ENCODE measurements at regions not wholly inside any gene's neighbourhood (a gene's known extent, or its start where the extent isn't known, plus 50 kb on each side); places are given as distances from the start of the nearest gene placed in this dataset.
A peak's percentile ranks its signal among the peaks of the same experiment; 100 is the strongest.

DNA sequence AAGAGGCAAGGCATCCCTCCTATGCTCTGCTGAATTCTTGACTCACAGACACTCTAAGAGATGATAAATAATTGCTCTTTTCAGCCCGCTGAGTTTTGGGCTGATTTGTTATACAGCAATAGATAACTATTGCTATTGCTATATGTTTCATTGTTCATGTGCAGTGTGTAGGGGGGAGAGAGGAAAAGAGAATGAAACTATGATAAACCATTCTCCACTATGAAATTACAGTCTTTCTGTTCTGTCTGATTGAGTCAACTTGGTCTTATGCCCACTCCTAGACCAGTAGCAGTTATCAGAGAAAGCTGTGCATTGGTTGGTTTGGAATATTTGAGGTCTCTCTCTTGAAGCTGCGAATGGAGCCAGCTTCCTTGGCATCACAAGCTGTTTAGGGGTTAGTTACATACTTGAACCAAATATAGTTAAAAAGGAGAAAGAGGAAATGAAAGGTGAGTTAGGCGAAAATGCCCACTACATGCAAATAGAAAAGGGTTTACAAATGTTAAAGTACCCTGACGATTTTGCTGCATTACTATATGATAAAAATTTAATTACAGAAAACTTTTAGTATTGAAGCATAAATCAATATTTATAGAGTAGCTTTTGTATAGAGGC is 136.3 kb upstream of the ACTBL2 start:
- no peak for DNase-seq (ENCODE audit: low spot score)

DNA sequence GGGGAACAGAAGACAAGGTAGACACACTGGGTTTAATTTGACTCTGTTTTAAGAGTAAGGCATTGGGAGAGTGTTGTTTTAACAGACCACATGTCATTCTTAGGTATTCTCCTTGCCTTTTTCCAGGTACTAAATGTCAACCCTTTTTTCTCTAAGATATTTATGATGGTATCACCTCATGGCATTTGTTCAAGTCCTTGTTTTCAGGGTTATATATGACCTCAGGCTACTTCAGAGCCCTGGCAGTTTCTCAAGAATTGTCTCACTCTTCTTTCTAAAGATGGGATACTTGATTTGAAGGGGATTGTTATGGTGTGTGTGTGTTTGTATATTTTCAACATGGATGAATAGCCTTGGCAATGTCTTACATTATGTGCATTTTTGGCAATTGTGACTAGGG is 131.1 kb upstream of the ACTBL2 start:
- no peak for DNase-seq (ENCODE audit: low spot score)

DNA sequence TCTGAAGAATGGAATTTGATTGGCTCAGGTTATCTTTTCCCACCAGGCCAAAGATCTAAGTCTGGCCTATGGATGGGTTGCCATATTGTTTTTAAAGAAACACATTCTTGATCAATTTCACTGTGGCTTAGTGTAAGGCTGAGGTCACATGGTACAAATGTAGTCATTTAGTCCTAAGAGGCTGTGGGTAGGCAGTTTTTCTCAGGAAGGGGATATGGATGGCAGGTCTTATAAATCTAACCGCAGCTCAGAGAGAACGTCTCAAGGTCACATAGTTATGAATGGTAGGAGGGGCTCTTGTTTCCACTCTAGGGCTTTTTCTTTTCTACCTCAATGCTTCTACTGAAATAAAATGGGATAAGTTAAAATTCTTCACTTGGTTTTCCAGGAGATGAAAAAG is 128.6 kb upstream of the ACTBL2 start:
- no peak for DNase-seq (ENCODE audit: low spot score)

DNA sequence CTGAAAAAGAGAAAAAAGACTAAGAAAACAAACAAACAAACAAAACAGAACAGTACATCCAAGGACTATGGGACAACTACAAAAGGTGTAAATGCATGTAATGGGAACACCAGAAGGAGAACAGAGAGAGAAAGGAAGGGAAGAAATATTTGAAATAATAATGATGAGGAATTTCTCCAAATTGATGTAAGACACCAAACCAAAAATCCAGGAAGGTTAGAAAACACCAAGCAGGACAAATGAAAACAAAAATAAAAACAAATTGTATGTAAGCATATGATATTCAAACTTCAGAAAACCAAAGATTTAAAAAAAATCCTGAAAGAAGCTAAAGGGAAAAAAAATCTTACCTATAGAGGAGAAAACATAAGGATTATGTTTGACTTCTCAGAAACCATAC is 125.9 kb upstream of the ACTBL2 start:
- DNase-seq (ENCODE audit: low spot score), result no peak

DNA sequence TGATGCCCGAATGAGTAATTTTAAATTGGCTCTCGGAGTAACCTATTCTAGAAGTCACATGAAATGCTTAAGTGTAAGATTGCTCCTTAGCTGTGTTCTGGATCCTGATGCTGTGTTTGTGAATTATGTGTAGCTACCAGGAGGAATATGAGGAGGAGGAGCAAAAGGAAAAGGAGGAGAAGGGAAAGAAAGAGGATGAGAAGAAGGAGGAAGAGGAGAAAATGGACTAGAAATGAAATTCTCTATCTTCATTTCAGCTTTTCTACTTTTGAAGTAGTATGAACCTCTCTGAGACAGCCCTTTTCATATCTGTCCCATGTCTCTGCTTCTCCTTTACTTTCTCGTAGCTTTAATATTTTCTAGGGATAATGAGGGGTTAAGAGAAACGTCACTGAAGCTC is 119.4 kb upstream of the ACTBL2 start:
- no peak for DNase-seq (ENCODE audit: low spot score)

DNA sequence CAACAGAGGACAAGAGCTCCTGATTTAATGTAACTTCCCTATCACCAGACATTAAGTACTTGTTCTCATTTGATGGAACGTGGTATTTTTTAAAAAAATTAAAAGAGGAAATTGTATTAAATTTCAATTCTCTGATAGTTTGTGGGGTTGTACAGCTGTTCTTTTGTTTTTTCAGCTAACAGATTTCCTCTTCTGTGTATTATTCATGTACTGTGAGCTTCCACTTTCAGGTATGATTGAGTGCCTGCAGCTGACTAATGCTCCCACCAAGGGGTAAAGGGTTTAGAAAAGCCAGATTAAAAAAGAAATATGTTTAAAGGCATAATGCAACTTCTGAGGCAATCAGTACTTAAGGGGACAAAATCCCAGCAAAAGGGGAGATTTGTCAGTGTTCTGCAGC is 117.7 kb upstream of the ACTBL2 start:
- no peak for DNase-seq (ENCODE audit: low spot score)

DNA sequence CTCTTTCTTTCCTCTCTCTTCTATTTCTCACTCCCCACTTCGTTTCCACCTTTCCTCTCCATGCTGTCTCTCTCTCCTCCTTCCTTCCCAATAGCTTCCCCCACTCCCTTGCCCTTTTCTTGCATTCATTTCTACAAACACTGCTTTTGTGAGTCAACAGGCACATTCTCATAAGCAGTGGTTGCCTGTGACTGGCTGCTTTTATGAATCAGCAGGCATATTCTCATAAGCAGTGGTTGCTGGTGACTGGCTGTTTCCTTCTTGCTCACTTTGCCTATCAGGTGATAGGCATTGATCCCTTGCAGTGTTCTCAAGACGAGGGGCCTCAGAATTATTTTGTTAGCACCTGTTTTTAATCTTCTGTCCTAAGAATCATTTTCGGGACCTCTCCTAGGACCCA is 116.1 kb upstream of the ACTBL2 start:
- peak; percentile 43 for DNase-seq (ENCODE audit: low spot score)

DNA sequence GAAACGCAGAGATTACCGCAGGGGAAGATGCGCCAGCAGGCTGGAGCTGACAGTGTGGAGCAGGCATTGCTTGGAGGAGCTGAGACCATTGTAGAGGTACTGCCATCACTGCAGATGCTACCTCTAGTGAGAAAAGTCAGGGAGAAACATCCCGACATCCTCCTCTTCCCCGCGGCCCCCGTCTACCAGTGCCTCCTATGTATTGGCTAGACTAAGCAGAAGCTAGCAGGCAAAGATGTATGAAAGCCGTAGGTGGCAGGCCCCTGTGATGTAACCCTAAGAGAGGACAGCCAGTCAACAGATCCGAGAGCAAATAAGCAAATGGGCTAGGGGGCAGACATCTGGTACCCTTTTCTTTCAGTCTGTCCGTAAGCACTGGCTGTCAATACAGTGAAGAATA is 115.5 kb upstream of the ACTBL2 start:
- no peak for DNase-seq (ENCODE audit: low spot score)

DNA sequence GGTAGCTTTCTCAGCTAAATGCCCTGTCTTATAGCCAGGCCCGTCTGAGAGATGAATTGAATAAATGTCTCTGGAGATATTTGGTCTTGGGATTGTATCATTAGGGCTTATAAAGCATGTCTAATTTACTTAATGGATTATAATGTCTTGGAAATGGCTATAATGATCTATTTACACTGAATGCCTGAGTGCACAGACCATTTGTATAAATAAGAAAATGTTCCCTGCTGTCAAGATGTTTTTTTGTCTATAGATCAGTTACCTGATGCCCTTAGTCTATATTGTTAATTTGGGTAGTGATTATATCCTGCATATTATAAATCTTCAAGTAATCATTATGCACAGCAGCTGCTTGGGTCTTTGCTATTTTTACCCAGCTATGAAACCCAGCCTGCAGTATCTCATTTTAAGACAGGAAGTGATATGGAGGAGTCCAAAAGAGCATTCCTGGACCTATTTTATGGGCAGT is 112.9 kb upstream of the ACTBL2 start:
- DNase-seq (ENCODE audit: low spot score), result no peak

DNA sequence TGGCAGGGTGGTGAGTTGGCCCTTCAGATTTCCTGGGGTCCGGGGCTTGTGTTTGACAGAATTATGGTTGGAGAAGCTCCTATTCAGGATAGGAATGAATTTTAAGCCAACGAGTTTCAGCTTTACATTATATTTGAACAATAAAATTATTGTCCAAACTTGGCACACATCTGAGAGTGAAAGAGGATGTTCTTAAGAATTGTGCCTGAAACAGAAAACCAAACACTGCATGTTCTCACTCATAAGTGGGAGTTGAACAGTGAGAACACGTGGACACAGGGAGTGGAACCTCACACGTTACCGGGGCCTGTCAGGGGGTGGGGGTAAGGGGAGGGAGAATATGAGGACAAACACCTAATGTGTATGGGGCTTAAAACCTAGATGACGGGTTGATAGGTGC is 111.8 kb upstream of the ACTBL2 start:
- DNase-seq (ENCODE audit: low spot score), result no peak

DNA sequence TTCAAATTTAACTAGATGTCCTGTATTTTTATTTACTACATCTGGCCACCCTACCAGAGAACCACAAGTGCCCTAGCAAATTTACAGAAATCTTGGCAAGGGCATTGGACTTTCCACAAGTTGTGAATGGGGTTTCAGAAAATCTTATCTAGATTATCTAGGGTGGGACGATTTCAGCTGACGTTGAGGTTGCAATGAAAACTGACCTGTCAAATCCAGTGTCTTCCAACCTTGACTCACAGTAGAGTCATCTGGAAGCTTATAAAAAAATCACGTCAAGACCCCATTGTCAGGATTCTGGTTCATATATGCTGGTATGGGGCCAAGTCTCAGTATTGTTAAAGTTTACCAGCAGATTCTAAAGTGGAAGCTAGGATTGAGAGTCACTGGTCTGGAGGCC is 109.6 kb upstream of the ACTBL2 start:
- no peak for DNase-seq (ENCODE audit: low spot score)

DNA sequence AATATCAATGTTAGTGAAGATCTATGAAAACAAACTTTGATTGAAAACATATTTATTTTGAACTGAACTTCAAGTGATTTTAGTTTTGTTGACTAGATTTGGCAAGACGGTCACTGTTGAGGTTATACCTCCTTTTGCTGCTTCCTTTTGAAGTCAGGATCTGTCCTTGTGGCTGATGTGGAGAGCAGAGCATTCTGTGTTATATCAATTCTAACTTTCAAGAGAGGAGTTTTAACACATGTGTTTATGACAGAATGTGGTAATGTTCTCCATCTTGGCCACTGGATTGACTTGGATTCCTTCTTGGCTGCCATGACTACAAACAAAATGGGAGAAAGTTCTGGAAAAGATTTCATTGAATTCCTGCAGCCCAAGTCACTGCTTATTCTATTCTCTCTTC is 104.0 kb upstream of the ACTBL2 start:
- no peak for DNase-seq (ENCODE audit: low spot score)

DNA sequence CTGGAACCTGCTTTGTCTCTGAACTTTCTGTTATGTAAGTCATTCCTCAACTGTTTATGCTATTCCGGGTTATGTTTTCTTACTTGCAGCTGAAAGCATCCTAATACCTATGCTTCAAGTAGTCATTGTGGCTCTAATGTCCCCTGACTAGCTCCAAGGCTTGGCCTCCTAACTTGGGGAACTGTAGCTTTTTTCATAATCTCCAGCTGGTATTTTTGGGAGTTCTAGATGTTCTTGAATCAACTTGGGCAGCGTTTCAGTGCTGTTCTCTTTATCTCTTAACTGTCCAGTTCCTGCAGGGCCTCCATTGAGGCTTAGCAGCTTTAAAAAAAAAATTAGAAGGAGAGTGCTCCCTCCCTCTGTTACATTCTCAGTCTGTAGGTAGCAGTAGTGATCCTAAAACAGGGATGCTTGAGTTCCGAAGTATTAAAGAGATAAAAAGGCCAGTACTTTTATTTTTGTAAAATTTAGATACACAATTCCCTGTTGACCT is 100.0 kb upstream of the ACTBL2 start:
- no peak for DNase-seq (ENCODE audit: low spot score)

DNA sequence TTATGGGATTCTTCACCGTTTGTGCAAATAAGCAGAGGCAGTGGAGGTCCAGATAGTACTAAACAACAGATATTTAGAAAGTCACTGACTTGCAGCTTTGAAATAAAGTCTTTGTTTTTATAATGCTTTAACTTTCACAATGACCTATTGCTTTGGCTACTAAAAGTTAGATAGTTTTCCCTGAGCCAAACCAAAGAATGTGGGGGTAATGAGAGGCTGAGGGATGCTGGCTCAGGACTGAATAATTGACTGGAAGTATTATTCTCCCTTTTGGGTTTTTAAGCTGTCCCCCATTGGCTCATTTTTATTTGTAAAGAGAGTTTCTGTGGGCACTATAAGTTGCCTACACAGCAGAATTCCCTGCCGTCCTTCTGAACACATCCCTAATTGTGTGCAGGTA is 99.2 kb upstream of the ACTBL2 start:
- DNase-seq (ENCODE audit: low spot score), result no peak

DNA sequence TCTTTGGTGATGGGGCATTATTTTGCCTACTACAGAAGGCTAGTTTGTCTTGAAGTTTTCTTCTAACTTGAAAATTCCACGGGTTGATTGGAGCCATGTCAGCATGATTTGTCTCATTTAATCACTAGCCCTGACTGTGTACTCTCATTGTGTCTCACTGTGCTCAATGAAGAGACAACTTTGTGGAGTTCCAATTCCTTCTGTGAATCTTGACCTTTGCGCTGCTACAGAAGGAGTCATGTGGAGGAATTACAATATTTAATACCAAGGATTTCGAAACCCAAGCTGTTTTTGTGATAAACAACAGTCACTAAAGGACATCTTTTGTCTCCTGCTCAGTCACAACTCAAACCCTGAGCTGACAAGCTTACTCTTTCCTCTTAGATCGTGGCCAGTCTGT is 98.6 kb upstream of the ACTBL2 start:
- DNase-seq (ENCODE audit: low spot score), result no peak

DNA sequence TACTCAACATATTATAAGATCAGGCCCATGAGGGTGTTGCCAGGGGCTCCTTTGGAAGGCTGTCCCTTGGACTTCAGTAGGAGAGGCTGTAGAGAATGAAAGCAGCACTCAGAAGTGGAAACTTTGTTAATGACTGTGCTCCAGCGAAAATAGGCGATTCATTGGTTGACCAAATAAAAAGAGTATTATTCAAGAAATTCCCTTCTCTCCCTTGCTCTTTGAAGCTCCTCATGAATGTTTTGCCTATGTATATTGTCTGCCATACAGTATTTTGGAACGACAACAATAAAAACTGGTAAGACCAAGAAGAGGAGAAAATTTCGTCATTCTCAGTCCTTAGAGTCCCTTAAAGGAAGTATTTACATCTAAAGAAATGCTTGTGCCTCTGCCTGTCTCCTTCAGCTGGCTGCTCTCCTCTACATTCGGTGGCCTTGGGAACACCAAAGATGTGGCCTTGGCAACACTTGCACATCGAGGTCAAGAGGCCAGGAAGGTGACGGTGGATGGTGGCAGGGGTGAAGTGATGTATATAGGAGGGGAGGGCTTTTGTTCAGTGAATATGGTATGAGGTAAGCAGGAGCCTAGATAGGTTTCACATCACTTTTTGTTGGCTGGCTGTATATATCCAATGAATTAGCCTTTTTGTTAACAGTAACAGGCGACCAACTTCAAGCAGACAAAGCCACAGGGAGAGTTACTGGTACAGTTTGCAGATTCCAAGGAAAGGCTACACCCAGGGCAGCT is 95.0 kb upstream of the ACTBL2 start:
- DNase-seq (ENCODE audit: low spot score), result no peak

DNA sequence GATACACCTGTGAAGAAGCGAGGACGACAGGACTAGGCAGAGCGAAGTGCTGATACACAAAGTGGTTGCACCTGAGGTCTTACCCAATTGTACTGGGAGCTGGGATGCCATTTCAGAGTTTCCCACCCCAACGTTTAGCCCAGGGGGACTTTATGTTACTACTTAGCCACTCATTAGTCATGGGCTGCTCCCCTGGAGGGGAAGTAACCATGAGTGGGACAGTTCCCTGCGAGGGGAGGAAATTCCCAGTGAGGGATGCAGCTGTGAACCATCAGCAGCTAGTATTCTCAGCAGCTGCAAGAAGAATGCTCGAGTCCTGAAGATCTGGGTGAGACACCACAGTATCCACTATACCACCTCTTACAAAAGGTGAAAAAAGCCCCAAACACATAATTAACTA is 93.7 kb upstream of the ACTBL2 start:
- DNase-seq (ENCODE audit: low spot score), result no peak

DNA sequence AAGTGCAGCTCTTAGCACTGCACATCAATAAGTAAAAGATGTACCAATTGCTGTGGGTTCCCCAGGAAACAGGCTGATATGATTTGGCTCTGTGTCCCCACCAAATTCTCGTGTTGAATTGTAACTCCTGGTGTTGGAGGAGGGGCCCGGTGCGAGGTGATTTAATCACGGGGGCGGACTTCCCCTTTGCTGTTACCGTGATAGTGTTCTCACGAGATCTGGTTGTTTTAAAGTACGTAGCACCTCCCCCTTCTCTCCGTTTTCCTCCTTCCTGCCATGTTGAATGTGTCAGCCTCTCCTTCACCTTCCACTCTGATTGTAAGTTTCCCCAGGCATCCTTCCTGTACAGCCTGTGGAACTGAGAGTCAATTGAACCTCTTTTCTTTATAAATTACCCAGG is 93.2 kb upstream of the ACTBL2 start:
- DNase-seq (ENCODE audit: low spot score), result no peak

DNA sequence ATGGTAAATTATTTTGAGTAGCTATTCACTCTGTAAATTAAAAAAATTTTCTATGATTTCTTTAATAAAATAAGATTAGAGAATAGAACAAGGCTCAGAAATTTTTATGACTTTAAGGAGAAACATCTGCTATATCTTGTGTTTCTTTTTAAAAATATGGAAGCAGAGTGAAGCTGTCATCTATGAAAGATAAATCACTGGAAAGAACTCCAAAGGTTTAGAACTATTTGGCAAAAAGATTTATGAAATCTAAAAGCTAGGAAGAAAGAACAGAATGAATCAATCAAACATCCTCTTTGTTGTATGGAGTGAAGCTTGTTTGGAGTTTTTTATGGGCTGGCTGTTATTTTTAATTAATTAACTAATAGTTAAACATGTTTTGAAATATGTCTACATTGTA is 89.8 kb upstream of the ACTBL2 start:
- DNase-seq (ENCODE audit: low spot score), result no peak

DNA sequence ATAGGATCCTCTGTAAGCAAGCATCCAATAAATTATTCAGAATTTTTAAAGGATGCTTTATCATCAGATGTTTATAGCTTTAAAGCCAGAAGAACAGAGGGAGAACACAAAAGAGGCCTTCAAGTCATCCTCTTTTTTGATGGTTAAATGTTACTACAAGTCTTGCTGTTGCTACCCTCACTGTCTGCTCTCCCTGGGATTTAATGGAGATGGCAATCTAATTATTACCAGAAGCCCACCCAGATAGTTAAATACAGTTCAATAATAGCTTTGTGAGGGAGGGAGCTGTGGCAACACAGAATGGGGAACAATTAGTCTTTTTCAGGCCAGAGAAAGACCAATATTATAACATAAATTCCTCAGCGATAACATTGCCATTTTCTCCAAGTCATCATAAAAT is 87.0 kb upstream of the ACTBL2 start:
- no peak for DNase-seq (ENCODE audit: low spot score)

DNA sequence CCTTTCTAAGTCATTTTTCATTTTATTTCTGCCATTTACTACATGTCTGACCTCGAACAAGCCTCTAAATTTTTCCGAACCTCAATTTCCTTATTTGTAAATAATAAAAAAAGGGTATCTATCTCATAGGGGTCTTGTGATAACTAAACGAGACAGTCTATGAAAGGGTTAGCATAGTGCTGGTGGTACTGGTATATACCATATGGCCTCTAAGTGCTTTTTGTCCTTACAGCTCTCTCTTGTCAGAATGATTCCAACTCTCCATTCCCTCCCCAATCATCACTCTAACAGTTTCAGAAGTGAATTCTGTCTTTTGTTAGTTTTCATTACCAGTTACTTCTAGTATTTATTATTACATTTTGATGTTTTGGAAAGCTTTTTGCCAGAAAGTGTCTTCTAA is 85.5 kb upstream of the ACTBL2 start:
- DNase-seq (ENCODE audit: low spot score), result no peak

DNA sequence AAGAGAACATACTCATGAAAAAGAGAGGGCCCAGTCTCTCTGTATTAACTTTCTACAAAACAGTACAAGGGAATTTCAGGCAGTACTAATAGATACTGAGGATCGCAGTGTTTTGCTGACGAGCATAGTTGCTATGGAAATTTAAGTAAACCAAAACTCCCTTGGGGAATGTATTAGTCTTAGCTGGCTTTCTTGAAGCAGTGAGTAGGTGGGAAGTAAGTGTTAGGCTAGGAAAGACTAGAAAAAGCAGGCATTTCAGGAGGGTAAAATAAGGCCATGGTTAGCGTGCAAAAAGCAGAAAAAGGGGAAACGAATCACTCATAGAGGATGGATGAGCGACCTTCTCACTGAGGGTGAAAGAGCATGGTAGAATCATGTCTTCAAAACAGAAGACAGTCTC is 84.3 kb upstream of the ACTBL2 start:
- no peak for DNase-seq (ENCODE audit: low spot score)

DNA sequence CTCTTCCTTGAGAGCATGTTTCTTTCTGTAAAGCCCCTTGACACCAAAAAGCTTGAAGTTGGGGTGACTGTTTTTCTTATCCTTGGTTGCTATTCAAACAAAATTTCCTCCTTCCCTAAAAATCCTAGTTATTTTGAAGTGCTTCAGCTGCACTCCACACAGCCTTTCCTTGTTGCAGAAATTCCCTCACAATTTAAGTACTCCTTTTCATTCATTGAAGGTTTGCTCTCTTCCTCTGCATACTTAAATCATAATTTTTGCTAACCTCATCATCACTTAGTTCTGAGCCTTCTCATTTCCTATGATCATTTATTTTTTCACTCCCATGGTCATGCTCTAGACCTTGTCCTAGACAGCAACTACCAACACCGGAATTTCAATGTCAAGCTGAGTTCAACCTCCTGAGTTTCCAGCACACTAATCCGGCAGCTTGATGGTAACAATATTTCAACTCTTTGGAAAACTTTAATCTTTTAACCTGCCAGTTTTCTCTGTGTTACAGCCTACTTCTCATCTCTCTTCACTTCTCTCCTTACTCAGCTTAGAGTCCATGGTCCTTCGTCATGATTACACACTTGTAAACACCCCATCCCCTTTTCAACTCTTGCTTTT is 78.7 kb upstream of the ACTBL2 start:
- no peak for DNase-seq (ENCODE audit: low spot score)
